ENCODE measurements at regions not wholly inside any gene's neighbourhood (a gene's known extent, or its start where the extent isn't known, plus 50 kb on each side); places are given as distances from the start of the nearest gene placed in this dataset.

GRCh38 chr7:156063241-156063810, 251.1 kb upstream of the SHH start:
- Histone ChIP-seq H3K27ac (ENCODE audit: low read depth in 1 of 2, low read length in 2 of 2) (no peak overlapping the region), H3K4me3 (ENCODE audit: low read depth in 1 of 3, low read length in 3 of 3) (no peak overlapping the region), H3K9ac (ENCODE audit: low read depth in 1 of 2, low read length in 2 of 2) (no peak overlapping the region), H3K4me1 (ENCODE audit: control insufficient read depth in 4 of 4, insufficient read depth in 4 of 4, low read length in 3 of 4) (no peaks in the 10 kb centered on the region), H3K36me3 (ENCODE audit: control insufficient read depth in 4 of 4, insufficient read depth in 3 of 4, low read depth in 1 of 4, low read length in 3 of 4) (no peaks in the 10 kb centered on the region), H3K9me3 (ENCODE audit: control insufficient read depth in 4 of 4, low read length in 3 of 4) (no peaks in the 10 kb centered on the region), H3K27me3 (ENCODE audit: control insufficient read depth in 4 of 4, insufficient read depth in 4 of 4, low read length in 3 of 4) (no peaks in the 10 kb centered on the region)
- TF ChIP-seq HNF4G (IDR thresholded peaks at IDR 0.05) (no peak), YY1 (IDR thresholded peaks at IDR 0.05) (no peak), JUND (IDR thresholded peaks at IDR 0.05) (no peak), HNF4A (conservative IDR thresholded peaks at IDR 0.05) (no peak), MAX (IDR thresholded peaks at IDR 0.05) (no peak), NR2F2 (IDR thresholded peaks at IDR 0.05) (no peak), GABPA (IDR thresholded peaks at IDR 0.05 in 1 of 2, conservative IDR thresholded peaks at IDR 0.05 in 1 of 2) (no peak), TAF1 (conservative IDR thresholded peaks at IDR 0.05) (no peak), FOXA1 (IDR thresholded peaks at IDR 0.05) (no peak), RAD21 (IDR thresholded peaks at IDR 0.05) (no peak), FOXA2 (IDR thresholded peaks at IDR 0.05) (no peak), EGR1 (IDR thresholded peaks at IDR 0.05; ENCODE audit: low read depth in 2 of 2) (no peak), RXRA (IDR thresholded peaks at IDR 0.05) (no peak), ZBTB33 (IDR thresholded peaks at IDR 0.05) (no peak), CTCF (IDR thresholded peaks at IDR 0.05; ENCODE audit: low read depth, low read length, missing input control) (no peak), ATF3 (IDR thresholded peaks at IDR 0.05) (no peak), REST (IDR thresholded peaks at IDR 0.05) (no peak)
- no peak for DNase-seq (ENCODE audit: low spot score)
- WGBS = 93% methylated on average over 28 of the region's 28 CpGs
